ENCODE measurements at regions not wholly inside any gene's neighbourhood (a gene's known extent, or its start where the extent isn't known, plus 50 kb on each side); places are given as distances from the start of the nearest gene placed in this dataset.

DNA sequence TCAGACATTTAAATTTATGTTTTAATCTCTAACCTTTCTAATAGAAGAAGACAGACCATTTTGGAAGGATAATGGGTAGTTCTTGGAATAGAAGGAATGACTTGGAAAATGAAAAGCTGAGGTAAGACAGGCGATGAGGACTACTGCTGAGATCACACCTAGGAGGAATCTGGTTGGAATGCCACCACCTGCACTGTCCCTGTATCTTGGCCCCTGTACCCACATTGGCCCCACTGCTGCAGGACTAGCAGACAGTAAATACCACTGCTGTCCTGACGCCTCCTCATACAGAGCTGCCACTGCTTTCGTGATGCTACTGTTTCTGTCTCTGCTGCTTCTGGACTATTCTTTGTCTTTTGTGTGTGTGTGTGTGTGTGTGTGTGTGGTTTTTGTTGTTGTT, 359.8 kb downstream of the TMEM232 start:
- 82 to 91% methylated on average over 3 of the region's 3 CpGs for WGBS, 2 donors

More for the DNA sequence above, 359.8 kb downstream of the TMEM232 start:
- Histone ChIP-seq H3K36me3 (no peaks in the 10 kb centered on the region), H3K27ac (no peak overlapping the region), H3K4me1 (peaks cover 0 to 6% (median 0%) of the 10 kb centered on the region in 4 donors), H3K9me3 (no peaks in the 10 kb centered on the region), H3K4me3 (no peak overlapping the region), H3K27me3 (no peaks in the 10 kb centered on the region)
- DNase-seq (ENCODE audit: low spot score in 2 of 2) = no peak
- TF ChIP-seq EP300 (IDR thresholded peaks at IDR 0.05) (no peak), POLR2A (IDR thresholded peaks at IDR 0.05) (no peak)
- TF ChIP-seq, protein P1, sequence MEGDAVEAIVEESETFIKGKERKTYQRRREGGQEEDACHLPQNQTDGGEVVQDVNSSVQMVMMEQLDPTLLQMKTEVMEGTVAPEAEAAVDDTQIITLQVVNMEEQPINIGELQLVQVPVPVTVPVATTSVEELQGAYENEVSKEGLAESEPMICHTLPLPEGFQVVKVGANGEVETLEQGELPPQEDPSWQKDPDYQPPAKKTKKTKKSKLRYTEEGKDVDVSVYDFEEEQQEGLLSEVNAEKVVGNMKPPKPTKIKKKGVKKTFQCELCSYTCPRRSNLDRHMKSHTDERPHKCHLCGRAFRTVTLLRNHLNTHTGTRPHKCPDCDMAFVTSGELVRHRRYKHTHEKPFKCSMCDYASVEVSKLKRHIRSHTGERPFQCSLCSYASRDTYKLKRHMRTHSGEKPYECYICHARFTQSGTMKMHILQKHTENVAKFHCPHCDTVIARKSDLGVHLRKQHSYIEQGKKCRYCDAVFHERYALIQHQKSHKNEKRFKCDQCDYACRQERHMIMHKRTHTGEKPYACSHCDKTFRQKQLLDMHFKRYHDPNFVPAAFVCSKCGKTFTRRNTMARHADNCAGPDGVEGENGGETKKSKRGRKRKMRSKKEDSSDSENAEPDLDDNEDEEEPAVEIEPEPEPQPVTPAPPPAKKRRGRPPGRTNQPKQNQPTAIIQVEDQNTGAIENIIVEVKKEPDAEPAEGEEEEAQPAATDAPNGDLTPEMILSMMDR (IDR thresholded peaks at IDR 0.05) = no peak
